NCI-H226 (cell line): ENCODE measurements at regions not wholly inside any gene's neighbourhood (a gene's known extent, or its start where the extent isn't known, plus 50 kb on each side); places are given as distances from the start of the nearest gene placed in this dataset.

ENCODE experiments used
- DNase-seq: peaks from one replicate; pipeline ENCODE4 v3.0.0-alpha.2; 2015

- no peak for DNase-seq
Measured at GRCh38 chr3:86254480-86254879, 736.5 kb downstream of the VGLL3 start.

GRCh38 chr3:86251781-86252180 is 739.2 kb downstream of the VGLL3 start:
- no peak for DNase-seq

GRCh38 chr3:86249833-86250232 is 741.1 kb downstream of the VGLL3 start:
- DNase-seq = no peak

- no peak for DNase-seq
Measured at GRCh38 chr3:86245360-86245759, 745.6 kb downstream of the VGLL3 start.

- no peak for DNase-seq
Measured at GRCh38 chr3:86244905-86245304, 746.0 kb downstream of the VGLL3 start.

GRCh38 chr3:86239946-86240345 is 751.0 kb downstream of the VGLL3 start:
- DNase-seq = no peak

- no peak for DNase-seq
Measured at GRCh38 chr3:86234506-86235254, 756.3 kb downstream of the VGLL3 start.

GRCh38 chr3:86230762-86231161 is 760.2 kb downstream of the VGLL3 start:
- no peak for DNase-seq

GRCh38 chr3:86229775-86230094 is 761.2 kb downstream of the VGLL3 start:
- no peak for DNase-seq

- DNase-seq = peak; percentile 3
Measured at GRCh38 chr3:86229086-86229774, 761.7 kb downstream of the VGLL3 start.

- no peak for DNase-seq
Measured at GRCh38 chr3:86228101-86228500, 762.8 kb downstream of the VGLL3 start.

- DNase-seq = peak; percentile 1
Measured at GRCh38 chr3:86225461-86225860, 765.5 kb downstream of the VGLL3 start.

- no peak for DNase-seq
Measured at GRCh38 chr3:86221601-86222000, 769.3 kb downstream of the VGLL3 start.

- no peak for DNase-seq
Measured at GRCh38 chr3:86208772-86209171, 782.2 kb downstream of the VGLL3 start.

- DNase-seq = no peak
Measured at GRCh38 chr3:86182606-86183005, 808.3 kb downstream of the VGLL3 start.

- DNase-seq = peak; percentile 2
Measured at GRCh38 chr3:86180696-86181095, 810.3 kb downstream of the VGLL3 start.

- no peak for DNase-seq
Measured at GRCh38 chr3:86178095-86178494, 812.9 kb downstream of the VGLL3 start.

- no peak for DNase-seq
Measured at GRCh38 chr3:86176445-86176784, 814.5 kb downstream of the VGLL3 start.

GRCh38 chr3:86175593-86176444 is 815.1 kb downstream of the VGLL3 start:
- DNase-seq = no peak

GRCh38 chr3:86175051-86175536 is 815.9 kb downstream of the VGLL3 start:
- DNase-seq = no peak

- DNase-seq = no peak
Measured at GRCh38 chr3:86173401-86173800, 817.5 kb downstream of the VGLL3 start.

GRCh38 chr3:86168512-86168911 is 822.4 kb downstream of the VGLL3 start:
- DNase-seq = no peak

GRCh38 chr3:86162521-86162920 is 828.4 kb downstream of the VGLL3 start:
- DNase-seq = no peak

GRCh38 chr3:86161493-86161892 is 829.5 kb downstream of the VGLL3 start:
- no peak for DNase-seq
